NCI-H524 treated with DMSO at 0.1 percent for 48 hours (cell line): ENCODE measurements at regions not wholly inside any gene's neighbourhood (a gene's known extent, or its start where the extent isn't known, plus 50 kb on each side); places are given as distances from the start of the nearest gene placed in this dataset.

Source experiments
- DNase-seq: peaks from one replicate; lab custom pipeline; 2025; lab: John Stamatoyannopoulos, UW

GRCh38 chr4:28973587-28974350 is 1746.4 kb upstream of the PCDH7 start:
- DNase-seq: no peak

- DNase-seq: no peak
Measured at GRCh38 chr4:28976369-28976768, 1743.8 kb upstream of the PCDH7 start.

- DNase-seq: no peak
Measured at GRCh38 chr4:29002151-29002550, 1718.0 kb upstream of the PCDH7 start.

GRCh38 chr4:29005838-29006237 is 1714.3 kb upstream of the PCDH7 start:
- DNase-seq: no peak

GRCh38 chr4:29009908-29010307 is 1710.3 kb upstream of the PCDH7 start:
- DNase-seq: no peak

- DNase-seq: no peak
Measured at GRCh38 chr4:29013341-29013740, 1706.8 kb upstream of the PCDH7 start.

- no peak for DNase-seq
Measured at GRCh38 chr4:29014555-29014954, 1705.6 kb upstream of the PCDH7 start.

GRCh38 chr4:29033703-29034102 is 1686.5 kb upstream of the PCDH7 start:
- no peak for DNase-seq

GRCh38 chr4:29037501-29037900 is 1682.7 kb upstream of the PCDH7 start:
- DNase-seq: no peak

GRCh38 chr4:29043411-29043810 is 1676.8 kb upstream of the PCDH7 start:
- DNase-seq: no peak

GRCh38 chr4:29046186-29046585 is 1674.0 kb upstream of the PCDH7 start:
- no peak for DNase-seq

GRCh38 chr4:29046781-29047180 is 1673.4 kb upstream of the PCDH7 start:
- no peak for DNase-seq

GRCh38 chr4:29047341-29048041 is 1672.7 kb upstream of the PCDH7 start:
- no peak for DNase-seq

GRCh38 chr4:29051381-29051965 is 1668.7 kb upstream of the PCDH7 start:
- no peak for DNase-seq

- no peak for DNase-seq
Measured at GRCh38 chr4:29052266-29052665, 1667.9 kb upstream of the PCDH7 start.

GRCh38 chr4:29058531-29058930 is 1661.6 kb upstream of the PCDH7 start:
- DNase-seq: no peak

- no peak for DNase-seq
Measured at GRCh38 chr4:29066861-29067260, 1653.3 kb upstream of the PCDH7 start.

GRCh38 chr4:29073571-29073970 is 1646.6 kb upstream of the PCDH7 start:
- DNase-seq: no peak

GRCh38 chr4:29075366-29075765 is 1644.8 kb upstream of the PCDH7 start:
- no peak for DNase-seq

GRCh38 chr4:29079260-29079659 is 1640.9 kb upstream of the PCDH7 start:
- DNase-seq: no peak

- peak; percentile 9 for DNase-seq
Measured at GRCh38 chr4:29081234-29081955, 1638.8 kb upstream of the PCDH7 start.

- DNase-seq: no peak
Measured at GRCh38 chr4:29082684-29083083, 1637.5 kb upstream of the PCDH7 start.

GRCh38 chr4:29085748-29086147 is 1634.4 kb upstream of the PCDH7 start:
- DNase-seq: no peak
